HG02840 (cell line): ENCODE measurements at regions not wholly inside any gene's neighbourhood (a gene's known extent, or its start where the extent isn't known, plus 50 kb on each side); places are given as distances from the start of the nearest gene placed in this dataset.

Source experiments
- ATAC-seq: cut with Tn5 transposase; IDR thresholded peaks from one replicate; pipeline ENCODE4 v1.9.1; 2021; ENCODE audit warnings: mild to moderate bottlenecking, moderate library complexity, moderate number of reproducible peaks; ENCODE audit not compliant: unreplicated experiment, low FRiP score

DNA sequence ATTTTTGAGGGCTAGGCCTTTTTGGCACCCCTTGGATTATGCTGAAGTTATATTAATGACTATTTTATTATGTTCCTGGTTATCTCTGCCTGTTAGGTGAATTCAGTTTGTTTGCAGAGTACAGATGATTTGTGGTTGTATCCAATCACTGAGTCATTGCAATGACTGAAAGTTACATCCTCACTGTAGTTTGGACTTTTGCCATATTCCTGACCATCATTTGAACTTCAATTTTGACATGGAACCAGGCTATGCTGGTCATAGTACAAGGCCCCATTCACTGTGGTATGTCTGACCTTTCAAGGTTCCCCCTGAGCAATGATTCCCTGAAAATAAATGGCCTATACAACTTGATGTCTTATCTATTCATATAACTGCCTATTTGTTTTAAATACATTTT lies 621.0 kb downstream of the CCER1 start:
- ATAC-seq, result no peak

DNA sequence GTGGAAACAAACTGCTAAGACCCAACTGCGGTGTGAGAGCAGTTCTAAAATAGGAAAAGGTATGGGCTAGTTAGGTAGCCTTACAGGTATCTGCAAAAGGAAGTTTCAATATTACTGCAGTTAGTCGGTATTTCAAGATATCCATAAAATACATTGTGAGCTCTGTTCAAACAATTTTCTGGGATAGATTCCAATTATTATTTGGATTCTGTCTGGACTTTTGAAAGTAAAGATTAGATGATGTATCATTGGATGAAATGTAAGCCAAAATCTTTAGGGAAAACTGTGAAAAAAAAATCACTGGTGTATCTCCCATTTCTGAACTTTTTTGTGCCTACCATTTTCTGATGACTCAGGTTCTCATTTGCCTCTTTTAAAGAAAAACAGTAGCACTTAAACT lies 621.6 kb downstream of the CCER1 start:
- ATAC-seq, result no peak

DNA sequence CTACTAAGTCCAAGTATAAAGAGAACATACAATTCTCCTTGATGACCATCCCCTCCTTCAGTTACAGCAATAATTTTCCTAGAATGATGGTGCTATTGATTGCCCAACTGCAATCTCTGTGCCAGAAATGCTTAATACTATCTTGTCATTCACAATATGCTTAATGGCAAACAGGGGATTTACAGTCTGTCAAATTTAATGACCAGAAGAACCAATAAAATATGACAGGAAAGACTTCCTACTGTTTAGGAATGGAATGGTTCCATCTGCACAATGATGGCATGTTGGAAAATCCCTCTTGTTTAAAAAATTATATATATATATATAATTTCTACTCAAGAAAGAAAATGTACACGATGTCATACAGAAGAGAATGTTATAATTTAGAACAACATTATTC lies 623.2 kb downstream of the CCER1 start:
- ATAC-seq, result no peak

DNA sequence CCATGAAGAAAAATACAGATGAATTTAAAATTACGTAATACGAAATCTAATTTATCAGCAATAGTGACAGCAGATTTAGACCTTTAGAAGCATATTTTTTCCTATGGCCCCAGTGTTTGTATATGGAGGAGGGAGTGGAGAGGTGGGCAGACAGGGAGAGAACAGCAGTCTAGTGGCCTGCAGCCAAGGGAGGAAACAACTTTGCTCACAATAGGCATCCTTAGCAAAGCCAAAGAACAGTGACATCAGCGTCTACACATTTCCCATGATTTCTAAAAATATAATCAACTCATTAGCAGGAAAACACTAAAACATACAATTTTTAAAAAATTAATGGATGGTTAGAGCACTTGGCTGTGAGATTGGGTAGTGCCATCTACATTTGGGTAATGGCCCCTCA lies 622.6 kb upstream of the ATP2B1 start:
- no peak for ATAC-seq

DNA sequence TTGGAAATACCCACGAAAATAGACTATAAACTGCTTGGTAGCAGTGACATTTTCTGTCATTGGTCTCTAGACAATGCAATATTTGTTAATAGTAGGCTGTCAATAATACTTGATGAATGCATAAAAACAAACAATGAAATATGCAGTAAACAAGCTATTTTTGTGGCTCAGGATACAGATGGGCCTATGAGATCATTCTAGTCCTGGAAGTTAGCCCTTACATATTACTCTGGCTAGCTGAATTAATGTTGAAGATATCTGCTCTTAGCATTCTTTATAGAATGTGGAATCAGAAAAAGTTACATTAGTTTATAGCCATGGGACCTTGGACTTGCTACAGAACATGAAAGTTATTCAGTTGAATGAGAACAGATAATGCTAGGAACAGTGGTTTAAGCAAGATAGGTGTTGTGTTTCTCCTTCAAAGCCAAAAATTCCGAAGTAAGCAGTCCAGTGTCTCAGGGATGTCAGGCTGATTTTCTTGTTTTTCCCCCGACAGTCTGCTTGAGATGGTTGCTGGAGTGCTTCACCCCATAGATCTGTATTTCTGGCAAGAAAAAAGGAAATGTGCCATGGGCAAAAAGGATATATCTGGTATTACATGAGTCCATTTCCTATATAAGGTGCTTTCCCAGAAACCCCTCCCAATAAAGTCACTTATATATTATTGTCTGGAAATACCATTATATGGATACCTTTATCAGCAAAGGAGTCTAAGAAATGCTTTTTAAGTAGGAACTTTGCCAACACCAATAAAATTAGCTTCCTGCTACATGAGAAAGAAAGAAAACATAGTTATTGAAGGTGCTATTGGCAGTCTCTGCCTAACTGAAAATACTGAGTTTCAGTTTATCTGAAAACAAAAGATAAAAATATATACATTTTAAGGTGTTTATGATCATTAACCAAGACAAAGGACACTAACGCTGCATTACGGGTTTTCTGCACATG lies 619.4 kb upstream of the ATP2B1 start:
- no peak for ATAC-seq

DNA sequence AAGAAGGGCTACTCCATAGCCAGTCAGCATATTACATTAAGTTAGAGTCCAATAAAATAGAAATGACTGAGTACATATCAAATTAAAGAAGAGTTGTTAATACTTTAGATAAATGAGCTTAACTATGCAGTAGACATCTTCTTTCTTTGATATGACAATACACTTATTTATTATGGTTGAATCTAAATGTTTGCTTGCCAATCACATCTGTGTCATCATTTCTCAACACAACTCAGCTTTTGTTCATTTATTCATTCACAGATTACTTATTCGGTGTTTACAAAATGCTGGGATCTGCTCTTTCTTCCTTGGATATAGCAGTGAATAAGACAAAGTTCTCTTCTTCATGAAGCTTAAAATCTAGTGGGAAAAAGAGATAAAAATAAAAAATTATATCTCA lies 614.6 kb upstream of the ATP2B1 start:
- ATAC-seq, result no peak

DNA sequence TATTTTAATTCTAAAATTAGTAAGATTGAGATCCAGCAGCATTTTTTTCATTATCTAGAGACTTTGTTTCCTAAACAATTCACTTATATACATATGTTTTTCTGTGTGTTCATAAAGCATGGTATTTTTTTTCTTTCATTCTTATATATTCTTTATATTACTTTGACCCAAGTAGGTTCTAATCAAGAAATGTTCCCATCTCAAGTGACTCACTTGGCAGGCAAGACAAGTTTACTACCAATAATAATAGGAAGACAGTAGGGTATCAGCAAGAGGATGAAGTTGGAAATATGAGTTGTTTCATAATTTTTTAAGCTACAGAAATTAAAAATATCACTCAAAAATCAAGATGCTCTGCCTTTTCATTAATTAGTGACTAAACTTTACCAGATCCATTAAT lies 613.4 kb upstream of the ATP2B1 start:
- no peak for ATAC-seq

DNA sequence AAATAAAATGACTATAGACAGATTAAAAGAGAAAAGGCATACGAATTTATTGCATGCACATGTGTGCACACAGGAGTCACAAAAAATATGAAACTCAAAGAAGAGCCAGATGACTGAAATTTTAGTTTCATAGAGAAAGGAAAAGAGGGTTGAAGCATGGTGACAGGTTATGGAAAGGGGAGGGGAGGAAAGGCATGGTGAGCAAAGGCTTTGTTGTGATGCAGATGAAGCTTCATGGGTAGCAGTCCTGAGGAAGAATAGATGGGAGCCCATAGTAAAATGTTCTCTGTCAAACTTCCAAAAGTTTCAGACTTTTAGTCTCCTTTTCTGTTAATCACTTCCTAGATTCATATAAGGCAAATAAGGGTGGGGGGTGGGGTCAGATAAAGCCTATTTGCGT lies 612.7 kb upstream of the ATP2B1 start:
- no peak for ATAC-seq

DNA sequence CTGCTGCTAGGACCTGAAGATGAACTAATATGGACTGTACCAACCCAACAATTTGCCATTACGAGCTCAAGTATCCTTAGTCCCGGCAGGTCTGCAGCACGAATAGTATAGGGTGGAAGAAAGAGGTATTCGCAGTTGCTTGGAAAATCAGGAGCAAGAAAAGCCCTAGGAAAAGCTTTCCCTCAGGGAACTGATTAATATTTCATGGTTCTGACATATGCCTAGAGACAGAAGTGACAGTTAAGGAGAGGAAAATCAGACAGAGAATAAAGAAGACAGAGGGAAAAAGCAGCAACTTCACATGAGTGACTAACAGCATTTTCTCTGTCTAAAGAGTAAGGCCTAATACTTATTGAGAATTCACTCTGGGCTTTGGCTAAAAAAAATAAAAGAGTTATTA lies 602.9 kb upstream of the ATP2B1 start:
- no peak for ATAC-seq

DNA sequence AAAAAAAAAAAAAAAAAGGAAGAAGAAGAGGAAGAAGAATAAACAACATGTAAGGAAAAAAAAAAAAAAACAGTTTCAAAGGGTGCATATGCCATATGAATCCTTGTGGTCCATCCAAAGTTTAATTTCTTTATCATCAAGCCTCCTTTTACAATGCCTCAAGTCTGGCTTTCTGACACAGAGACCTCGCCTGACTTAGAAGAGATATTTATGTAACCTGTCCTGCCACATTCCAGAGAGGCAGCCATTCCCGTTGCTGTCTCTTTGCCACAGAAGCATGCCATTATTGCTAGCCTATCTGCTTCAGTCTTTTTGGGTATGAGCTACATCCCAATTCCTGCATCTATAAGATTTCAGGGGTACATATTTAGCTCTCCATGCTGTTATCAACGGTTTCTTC lies 596.7 kb upstream of the ATP2B1 start:
- no peak for ATAC-seq

DNA sequence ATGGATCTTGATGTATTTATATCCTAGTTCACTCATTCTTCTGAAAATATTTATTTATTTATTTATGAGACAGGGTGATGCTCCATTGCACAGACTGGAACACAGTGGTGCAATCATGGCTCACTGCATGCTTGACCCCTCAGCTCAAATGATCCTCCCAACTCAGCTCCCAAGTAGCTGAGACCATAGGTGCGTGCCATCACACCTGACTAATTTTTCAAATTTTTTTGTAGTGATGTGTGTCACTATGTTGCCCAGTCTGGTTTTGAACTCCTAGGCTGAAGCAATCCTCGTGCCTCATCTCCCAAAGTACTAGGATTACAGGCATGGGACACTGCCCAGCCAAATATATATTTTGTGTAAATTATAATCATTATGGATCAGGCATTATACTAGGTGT lies 595.6 kb upstream of the ATP2B1 start:
- ATAC-seq, result no peak

DNA sequence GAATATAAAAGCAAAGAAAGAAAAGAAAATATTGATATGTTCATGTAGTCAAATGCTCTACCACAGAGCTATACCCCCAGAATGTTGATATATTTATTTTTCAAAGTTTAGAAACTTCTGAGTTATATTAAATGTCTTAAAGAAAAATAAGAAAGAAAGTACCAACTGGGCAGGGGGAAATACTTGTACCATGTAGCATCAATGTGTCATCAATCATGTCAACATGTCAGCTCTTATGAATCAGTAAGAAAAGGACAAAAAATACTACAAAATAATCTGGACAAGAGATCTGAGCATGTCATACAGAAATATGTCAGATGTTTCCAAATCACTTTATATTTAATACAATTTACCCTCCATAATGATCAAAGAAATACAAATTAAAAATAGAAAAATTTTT lies 595.1 kb upstream of the ATP2B1 start:
- no peak for ATAC-seq

DNA sequence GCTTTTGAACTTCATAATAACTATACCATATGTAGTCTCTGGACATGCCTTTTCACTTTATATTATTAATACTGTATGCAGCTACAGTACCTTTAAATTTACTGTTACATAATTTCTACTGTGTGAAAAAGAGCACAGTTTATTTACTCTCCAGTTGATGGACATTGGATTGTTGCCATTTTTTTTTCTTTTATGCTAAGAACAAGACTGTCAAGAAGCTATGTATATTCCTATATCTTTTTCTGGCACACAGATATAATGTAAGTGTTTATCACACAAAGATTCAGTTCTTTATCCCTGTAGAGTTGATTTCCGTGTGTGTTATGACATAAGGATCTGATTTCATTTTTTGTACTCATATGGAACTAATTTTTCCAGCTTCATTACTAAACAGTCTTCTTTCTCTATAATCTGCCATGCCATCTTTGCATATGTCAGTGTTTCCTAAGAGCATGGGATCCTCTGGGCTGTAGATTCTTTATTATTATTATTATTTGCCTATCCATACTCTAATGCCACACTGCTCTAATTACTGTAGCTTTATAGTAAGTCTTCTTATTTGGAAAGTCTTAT lies 593.0 kb upstream of the ATP2B1 start:
- ATAC-seq, result no peak

DNA sequence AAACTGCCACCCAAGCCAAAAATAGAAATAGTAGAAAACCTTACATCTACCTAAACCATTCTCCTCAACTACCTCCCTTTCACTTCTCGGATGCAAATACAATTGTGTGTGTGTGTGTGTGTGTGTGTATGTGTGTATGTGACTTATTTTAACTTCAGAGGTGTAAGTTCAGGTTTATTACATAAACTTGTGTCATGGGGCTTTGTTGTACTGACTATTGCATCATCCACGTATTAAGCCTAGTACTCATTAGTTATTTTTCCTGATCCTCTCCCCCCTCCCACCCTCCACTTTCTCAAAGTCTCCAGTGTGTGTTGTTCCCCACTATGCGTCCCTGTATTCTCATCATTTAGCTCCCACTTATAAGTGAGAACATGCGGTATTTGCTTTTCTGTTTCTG lies 592.5 kb upstream of the ATP2B1 start:
- ATAC-seq, result no peak

DNA sequence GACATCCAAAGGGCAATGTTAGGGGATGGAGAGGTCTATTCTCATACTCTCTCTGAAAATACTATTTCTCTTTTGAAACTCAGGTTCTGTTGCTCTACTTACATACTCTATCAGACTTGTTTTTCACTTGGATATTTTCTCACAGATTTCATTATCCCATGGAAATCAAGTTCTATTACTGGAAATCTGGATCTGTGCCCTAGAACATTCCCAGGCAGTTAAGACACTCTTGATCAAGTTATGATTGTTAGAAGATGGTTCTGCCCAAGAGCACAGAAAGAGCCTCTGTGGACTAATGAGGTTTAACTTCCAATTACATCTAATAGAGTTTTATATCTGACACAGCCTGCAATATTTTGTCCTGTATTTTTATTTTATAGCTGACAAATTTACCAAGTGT lies 591.0 kb upstream of the ATP2B1 start:
- ATAC-seq, result no peak

DNA sequence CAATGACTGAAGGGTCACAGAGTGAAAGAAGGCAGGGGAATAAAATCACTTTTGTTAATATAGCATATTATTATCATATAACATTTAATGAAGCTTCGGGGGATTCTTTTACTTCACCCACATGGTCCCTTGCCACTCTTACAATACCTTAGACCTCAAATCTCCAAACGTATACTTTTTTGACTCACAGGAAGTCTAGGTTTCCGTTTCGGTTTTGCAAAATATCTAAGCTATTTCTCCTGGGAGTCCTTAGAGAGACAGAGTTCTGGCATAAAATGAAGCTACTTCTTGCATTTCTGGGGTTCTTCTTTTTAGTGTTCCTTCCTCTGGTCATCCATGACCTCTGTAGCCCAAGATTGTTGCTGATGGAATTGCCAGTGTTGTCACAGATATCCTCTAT lies 590.5 kb upstream of the ATP2B1 start:
- ATAC-seq, result peak; percentile 93

DNA sequence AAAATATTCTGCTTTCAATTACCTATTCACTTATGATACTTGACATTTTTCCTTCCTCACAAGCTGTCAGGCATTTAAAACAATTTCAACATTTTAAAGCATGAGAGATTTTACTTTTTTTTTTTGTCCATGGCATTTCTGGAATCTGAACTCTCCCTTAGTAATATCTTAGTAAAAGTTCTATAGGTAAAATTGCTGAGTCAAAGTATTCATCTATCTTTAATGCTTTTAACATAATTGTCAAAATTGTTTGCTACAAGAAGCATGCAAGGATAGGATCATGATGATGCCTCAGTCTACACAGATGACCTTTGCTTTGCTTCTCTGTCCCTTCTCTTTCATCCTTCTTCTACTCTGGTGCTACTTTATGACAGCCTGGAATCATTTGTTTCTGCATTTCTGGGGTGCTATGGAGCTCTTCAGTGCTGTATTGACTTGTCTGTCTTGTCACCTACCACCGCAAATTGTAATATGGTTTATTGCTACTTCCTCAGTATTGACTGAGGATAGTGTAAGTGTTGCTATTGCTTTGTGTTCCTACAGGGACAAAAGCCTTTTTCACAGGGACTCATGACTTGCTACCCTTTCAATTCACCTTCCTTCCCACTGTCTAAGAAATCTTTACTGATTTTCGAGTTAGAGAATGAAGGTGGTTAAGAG lies 589.8 kb upstream of the ATP2B1 start:
- no peak for ATAC-seq

DNA sequence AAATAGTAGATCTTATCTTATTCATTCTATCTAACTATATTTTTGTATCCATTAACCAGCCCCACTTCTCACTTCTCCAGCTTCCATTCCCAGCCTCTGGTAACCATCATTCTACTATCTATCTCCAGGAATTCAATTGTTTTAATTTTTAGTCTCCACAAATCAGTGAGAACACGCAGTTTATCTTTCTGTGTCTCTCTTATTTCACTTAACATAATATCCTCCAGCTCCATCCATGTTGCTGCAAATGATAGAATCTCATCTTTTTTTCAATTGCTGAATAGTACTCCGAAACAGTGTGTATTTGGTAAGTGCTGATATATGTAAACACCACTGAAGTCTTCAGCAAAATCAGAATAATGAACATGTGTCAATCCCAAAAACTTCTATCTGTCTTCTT lies 587.2 kb upstream of the ATP2B1 start:
- ATAC-seq, result no peak

DNA sequence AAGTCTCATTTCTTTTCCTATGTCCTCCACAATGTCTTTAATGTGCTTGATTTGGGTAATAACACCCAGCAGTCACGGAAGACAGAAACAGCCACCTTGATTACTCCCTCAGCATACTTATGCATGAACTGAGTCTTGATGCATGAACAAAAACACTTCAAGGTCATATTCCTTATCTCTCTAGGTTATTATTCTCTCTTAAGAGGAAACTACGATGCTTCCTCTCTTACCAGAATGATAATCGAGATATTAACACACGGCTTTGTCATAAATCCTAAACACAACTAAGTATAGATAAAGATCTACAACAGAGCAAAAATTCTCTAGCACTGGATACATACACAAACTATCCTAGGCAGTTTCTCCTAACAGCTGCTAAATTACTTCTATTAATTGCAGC lies 583.5 kb upstream of the ATP2B1 start:
- ATAC-seq, result no peak

DNA sequence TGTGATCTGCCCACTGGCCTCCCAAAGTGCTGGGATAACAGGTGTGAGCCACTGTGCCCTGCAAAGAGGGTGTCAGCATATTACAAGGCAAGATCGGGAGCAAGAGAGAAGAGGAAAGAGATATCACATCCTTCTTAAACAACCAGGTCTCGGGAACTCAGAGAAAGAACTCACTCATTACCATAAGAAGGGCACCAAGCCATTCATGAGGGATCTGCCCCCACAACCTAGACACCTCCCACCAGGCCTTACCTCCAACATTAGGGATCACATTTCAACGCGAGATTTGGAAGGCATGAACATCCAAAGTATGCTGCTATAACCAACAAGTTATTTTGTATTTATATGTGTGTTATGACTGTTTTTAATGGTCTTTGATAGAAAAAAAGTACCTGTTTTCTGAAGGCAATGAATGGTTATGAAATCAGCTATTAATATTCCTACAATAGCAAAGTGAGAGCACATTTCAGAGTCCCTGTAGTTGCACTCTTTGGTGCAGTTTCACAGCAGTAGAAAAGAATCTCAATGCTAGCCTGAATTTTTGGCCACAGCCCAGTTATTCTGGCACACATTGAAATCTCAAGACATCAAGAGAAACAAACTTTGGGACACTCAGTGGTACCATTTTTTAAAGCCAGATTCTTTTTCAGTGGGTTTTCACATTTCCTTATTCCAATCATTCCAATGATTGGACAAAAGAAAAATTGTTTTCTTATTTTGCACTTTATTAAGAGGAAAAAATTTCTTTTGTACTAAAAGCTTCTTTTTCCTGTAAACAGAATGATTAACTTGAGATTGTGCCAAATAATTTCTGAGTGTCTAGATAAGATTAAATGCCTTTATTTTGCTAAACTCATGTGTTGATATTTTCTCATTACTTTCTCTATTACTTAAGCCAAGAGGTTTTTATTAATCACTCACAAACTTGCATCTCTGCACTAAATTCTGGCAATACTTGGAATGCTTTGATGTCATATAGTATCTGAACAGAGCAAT lies 582.6 kb upstream of the ATP2B1 start:
- ATAC-seq, result no peak

DNA sequence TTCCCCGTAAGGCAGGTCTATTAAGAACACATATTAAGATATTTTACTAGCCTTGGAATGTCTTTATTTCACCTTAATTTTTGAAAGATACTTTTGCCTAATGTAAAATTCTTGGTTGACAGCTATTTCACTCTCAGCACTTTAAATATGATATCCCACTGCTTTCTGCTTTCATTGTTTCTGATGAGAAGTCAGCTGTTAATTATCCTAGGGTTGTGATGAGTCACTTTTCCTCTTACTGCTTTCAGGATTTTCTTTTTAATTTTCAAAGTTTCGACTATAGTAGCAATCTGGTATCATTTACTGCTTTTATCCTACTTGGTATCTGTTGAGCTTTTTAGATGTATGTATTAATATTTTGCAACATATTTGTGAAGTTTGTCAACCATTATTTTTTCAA lies 578.9 kb upstream of the ATP2B1 start:
- no peak for ATAC-seq
